ENCODE measurements at regions not wholly inside any gene's neighbourhood (a gene's known extent, or its start where the extent isn't known, plus 50 kb on each side); places are given as distances from the start of the nearest gene placed in this dataset.
"Not testable (repeated sequence)": the region's sequence is repeated elsewhere in the genome, so short reads cannot be mapped to it uniquely, and the experiment has no call there.

DNA sequence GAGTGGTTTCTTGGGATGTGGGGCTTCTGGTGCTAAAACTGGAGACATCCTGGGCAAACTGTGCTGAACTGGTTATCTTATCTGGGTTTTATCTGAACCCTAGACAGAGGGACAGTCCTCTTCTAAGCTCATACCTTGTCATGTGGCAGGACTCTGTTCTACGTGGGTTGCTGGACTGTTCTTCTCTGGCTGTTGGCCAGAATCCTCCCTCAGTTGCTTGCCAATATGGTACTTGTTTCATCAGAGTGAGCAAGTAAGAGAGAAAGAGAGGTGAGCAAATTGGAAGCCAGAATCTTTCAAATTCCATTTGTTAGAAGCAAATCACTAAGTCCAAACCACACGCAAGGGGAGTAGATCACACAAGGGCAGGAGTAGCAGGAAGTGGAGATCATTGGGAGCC lies 291.5 kb upstream of the TBL1XR1 start:
- Histone ChIP-seq H3K27me3 (ENCODE audit: control insufficient read depth in 3 of 3, insufficient read depth in 3 of 3, low read length in 3 of 3) (no peaks in the 10 kb centered on the region), H3K9ac (ENCODE audit: low read depth in 1 of 3, low read length in 3 of 3) (no peak overlapping the region), H3K36me3 (ENCODE audit: control insufficient read depth in 3 of 3, insufficient read depth in 3 of 3, low read length in 3 of 3) (no peaks in the 10 kb centered on the region), H3K9me3 (ENCODE audit: control insufficient read depth in 3 of 3, low read length in 3 of 3) (no peaks in the 10 kb centered on the region), H3K27ac (ENCODE audit: low read depth, low read length) (no peak overlapping the region), H3K4me1 (ENCODE audit: control insufficient read depth in 3 of 3, insufficient read depth in 3 of 3, low read length in 3 of 3) (peaks cover 7 to 14% (median 7%) of the 10 kb centered on the region in 3 donors), H3K4me3 (ENCODE audit: low read length in 3 of 3) (no peak overlapping the region)

DNA sequence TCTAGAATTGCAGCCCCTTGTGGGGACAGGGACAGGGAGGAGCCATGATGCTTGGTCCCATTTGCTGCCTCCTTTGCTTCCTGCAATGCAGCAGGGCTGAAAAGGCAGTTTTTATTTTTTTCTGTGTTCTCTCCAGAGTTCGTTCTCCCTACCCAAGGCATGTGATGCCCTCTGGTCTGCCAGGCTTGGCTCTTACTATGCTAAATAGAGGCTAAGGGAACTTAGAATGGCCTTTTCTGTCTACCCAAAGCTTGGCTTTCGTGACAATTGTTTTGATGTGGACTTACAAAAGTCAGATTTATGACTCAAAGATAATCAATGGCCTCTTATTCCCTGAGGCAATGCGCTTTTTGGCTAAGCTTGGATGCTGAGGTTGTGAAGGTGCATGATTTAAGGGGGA lies 293.3 kb upstream of the TBL1XR1 start:
- Histone ChIP-seq H3K9me3 (ENCODE audit: control insufficient read depth in 3 of 3, low read length in 3 of 3) (no peaks in the 10 kb centered on the region), H3K9ac (ENCODE audit: low read depth in 1 of 3, low read length in 3 of 3) (no peak overlapping the region), H3K27ac (ENCODE audit: low read depth, low read length) (no peak overlapping the region), H3K4me3 (ENCODE audit: low read length in 3 of 3) (no peak overlapping the region), H3K4me1 (ENCODE audit: control insufficient read depth in 3 of 3, insufficient read depth in 3 of 3, low read length in 3 of 3) (peaks cover 7 to 14% (median 7%) of the 10 kb centered on the region in 3 donors), H3K36me3 (ENCODE audit: control insufficient read depth in 3 of 3, insufficient read depth in 3 of 3, low read length in 3 of 3) (no peaks in the 10 kb centered on the region), H3K27me3 (ENCODE audit: control insufficient read depth in 3 of 3, insufficient read depth in 3 of 3, low read length in 3 of 3) (no peaks in the 10 kb centered on the region)

DNA sequence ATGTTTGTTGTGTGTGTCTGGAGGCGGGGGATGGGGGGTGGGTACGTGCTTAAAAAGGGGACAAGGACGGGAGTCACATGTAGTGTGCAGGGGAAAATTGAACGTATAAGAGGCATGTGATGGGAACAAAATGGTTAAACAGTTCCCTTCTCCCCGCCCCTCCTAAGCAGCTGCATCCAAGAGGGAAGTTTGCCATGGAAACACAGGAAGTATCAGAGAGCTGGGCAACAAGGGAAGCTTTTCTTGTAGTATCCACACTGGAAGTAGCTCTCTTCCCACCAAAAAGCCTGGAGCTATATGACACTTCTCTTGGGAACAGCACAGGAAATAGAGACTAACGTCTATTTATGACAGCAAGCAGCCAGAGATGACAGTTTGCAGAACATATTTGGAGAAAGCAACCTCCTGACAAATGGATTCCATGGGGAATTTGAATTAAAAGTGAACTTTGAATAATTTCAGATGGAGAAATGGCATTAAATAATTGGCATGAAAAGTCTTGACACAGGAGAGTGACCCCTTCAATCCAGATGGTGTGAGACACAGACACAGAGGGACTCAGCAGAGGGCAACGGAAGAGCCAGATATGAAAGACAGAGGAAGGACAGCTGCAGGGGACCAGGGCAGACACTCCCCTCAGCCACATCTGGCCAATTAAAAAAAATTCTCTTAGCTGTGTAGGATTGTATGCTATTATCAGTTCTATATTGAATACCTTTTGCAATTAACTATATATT lies 294.2 kb upstream of the TBL1XR1 start:
- Histone ChIP-seq H3K4me3 (ENCODE audit: low read length in 3 of 3) (no peak overlapping the region), H3K9ac (ENCODE audit: low read depth in 1 of 3, low read length in 3 of 3) (no peak overlapping the region), H3K36me3 (ENCODE audit: control insufficient read depth in 3 of 3, insufficient read depth in 3 of 3, low read length in 3 of 3) (no peaks in the 10 kb centered on the region), H3K9me3 (ENCODE audit: control insufficient read depth in 3 of 3, low read length in 3 of 3) (no peaks in the 10 kb centered on the region), H3K27ac (ENCODE audit: low read depth, low read length) (no peak overlapping the region), H3K27me3 (ENCODE audit: control insufficient read depth in 3 of 3, insufficient read depth in 3 of 3, low read length in 3 of 3) (no peaks in the 10 kb centered on the region), H3K4me1 (ENCODE audit: control insufficient read depth in 3 of 3, insufficient read depth in 3 of 3, low read length in 3 of 3) (peaks cover 7 to 14% (median 7%) of the 10 kb centered on the region in 3 donors)

DNA sequence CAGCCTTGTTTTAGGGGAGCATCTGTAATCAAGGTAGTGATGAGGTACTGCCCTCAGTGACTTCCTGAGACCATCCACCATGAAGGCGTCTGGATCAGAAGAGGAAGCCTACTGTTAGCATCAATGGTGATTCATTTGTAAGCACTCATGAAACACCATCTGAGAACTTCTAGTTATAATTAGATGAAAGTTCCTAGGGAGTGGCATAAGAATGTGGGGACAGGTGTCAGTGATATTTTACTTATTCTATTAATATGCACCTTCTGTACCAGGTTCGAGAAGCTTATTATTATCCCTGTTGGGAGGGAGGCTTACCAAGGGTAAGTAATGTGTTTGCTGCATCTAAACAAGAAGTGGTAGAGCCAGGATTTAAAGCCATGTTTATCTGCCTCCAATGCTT lies 295.8 kb upstream of the TBL1XR1 start:
- Histone ChIP-seq H3K36me3 (ENCODE audit: control insufficient read depth in 3 of 3, insufficient read depth in 3 of 3, low read length in 3 of 3) (no peaks in the 10 kb centered on the region), H3K4me3 (ENCODE audit: low read length in 3 of 3) (no peak overlapping the region), H3K9ac (ENCODE audit: low read depth in 1 of 3, low read length in 3 of 3) (no peak overlapping the region), H3K9me3 (ENCODE audit: control insufficient read depth in 3 of 3, low read length in 3 of 3) (no peaks in the 10 kb centered on the region), H3K27ac (ENCODE audit: low read depth, low read length) (no peak overlapping the region), H3K27me3 (ENCODE audit: control insufficient read depth in 3 of 3, insufficient read depth in 3 of 3, low read length in 3 of 3) (no peaks in the 10 kb centered on the region), H3K4me1 (ENCODE audit: control insufficient read depth in 3 of 3, insufficient read depth in 3 of 3, low read length in 3 of 3) (peaks cover 7 to 16% (median 7%) of the 10 kb centered on the region in 3 donors)

DNA sequence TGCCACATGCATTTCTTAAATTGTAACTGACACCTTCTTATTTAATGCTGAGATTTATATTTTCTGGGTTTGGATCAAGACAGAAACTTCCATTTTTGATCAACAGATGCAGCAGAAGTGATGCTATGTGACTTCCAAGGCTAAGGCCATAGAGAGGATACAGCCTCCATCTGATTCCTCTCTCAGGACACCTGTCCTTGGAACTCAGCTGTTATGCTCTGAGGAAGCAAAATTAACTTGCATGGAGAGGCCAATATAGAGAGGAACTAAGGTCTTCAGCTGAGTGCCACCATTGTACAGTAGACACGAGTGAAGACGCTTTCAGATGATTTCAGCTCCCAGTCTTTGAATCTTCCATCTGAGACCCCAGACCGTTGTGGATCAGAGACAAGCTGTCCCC lies 296.9 kb upstream of the TBL1XR1 start:
- Histone ChIP-seq H3K27me3 (ENCODE audit: control insufficient read depth in 3 of 3, insufficient read depth in 3 of 3, low read length in 3 of 3) (no peaks in the 10 kb centered on the region), H3K4me1 (ENCODE audit: control insufficient read depth in 3 of 3, insufficient read depth in 3 of 3, low read length in 3 of 3) (peaks cover 7 to 19% (median 7%) of the 10 kb centered on the region in 3 donors), H3K9me3 (ENCODE audit: control insufficient read depth in 3 of 3, low read length in 3 of 3) (no peaks in the 10 kb centered on the region), H3K36me3 (ENCODE audit: control insufficient read depth in 3 of 3, insufficient read depth in 3 of 3, low read length in 3 of 3) (no peaks in the 10 kb centered on the region), H3K4me3 (ENCODE audit: low read length in 3 of 3) (no peak overlapping the region), H3K27ac (ENCODE audit: low read depth, low read length) (no peak overlapping the region), H3K9ac (ENCODE audit: low read depth in 1 of 3, low read length in 3 of 3) (no peak overlapping the region)

DNA sequence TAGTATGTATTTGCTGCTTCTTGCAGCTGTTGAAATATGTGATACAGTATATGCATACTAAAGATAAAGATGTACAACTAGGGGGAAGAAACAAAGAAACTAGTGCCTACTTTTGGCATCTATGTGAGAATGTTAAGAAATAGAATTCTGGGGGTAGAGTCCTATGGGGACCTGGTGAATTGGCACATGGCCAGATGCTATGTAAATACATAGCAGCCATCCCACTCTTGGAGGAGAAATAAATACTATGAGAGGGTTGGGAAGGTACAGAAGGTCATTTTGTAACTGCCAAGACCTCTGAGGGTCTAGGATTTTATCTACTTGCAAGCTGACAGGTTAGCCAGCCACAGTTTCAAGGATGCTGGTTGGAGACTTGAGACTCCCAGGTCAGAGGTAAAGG lies 298.3 kb upstream of the TBL1XR1 start:
- H3K4me3 ChIP-seq (ENCODE audit: low read length in 3 of 3): no peak overlapping the region
- H3K27me3 ChIP-seq (ENCODE audit: control insufficient read depth in 3 of 3, insufficient read depth in 3 of 3, low read length in 3 of 3): no peaks in the 10 kb centered on the region
- peaks cover 7 to 15% (median 7%) of the 10 kb centered on the region in 3 donors for H3K4me1 ChIP-seq (ENCODE audit: control insufficient read depth in 3 of 3, insufficient read depth in 3 of 3, low read length in 3 of 3)
- H3K27ac ChIP-seq (ENCODE audit: low read depth, low read length): no peak overlapping the region
- no peak overlapping the region for H3K9ac ChIP-seq (ENCODE audit: low read depth in 1 of 3, low read length in 3 of 3)
- H3K9me3 ChIP-seq (ENCODE audit: control insufficient read depth in 3 of 3, low read length in 3 of 3): no peaks in the 10 kb centered on the region
- H3K36me3 ChIP-seq (ENCODE audit: control insufficient read depth in 3 of 3, insufficient read depth in 3 of 3, low read length in 3 of 3): no peaks in the 10 kb centered on the region

DNA sequence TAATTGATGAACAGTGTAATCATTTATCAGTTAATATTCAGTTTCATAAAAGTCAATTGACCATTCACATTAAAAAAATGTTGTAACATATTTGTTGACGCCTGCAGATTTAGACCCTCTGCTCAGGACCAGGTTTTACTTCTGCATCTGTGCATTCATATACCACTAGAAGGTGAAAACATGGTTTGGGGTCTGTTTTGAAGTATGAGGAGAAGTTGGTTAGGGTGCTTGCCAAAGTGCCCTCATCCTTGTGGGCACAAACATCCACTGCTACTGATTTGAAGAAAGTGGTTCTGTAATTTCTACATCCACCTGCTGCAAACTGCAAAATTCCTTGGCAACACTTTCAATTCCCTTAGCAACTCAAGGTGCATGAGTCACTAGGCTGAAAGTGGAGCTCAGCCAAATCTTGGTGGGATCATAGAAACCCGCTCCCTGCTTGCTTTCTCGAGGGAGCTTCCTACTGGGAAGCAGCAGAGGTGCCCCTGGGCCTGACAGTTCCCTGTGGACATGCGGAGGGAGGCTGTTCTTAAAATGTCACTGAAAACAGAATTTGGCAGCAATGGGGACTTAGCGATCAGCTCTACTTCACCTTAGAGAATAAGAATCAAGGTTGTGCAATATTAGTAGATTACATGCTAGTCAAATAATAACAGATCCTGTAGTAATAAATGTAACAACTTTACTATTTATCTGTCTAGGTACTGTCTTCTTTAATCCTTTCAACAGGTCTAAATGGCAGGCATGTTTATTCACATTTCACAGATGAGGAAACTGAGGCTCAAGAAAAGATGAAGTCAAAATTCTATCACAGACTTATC lies 301.0 kb upstream of the TBL1XR1 start:
- no peaks in the 10 kb centered on the region for H3K36me3 ChIP-seq (ENCODE audit: control insufficient read depth in 3 of 3, insufficient read depth in 3 of 3, low read length in 3 of 3)
- no peaks in the 10 kb centered on the region for H3K9me3 ChIP-seq (ENCODE audit: control insufficient read depth in 3 of 3, low read length in 3 of 3)
- no peak overlapping the region for H3K9ac ChIP-seq (ENCODE audit: low read depth in 1 of 3, low read length in 3 of 3)
- no peaks in the 10 kb centered on the region for H3K27me3 ChIP-seq (ENCODE audit: control insufficient read depth in 3 of 3, insufficient read depth in 3 of 3, low read length in 3 of 3)
- no peak overlapping the region for H3K27ac ChIP-seq (ENCODE audit: low read depth, low read length)
- H3K4me3 ChIP-seq (ENCODE audit: low read length in 3 of 3): no peak overlapping the region
- peaks cover 0 to 5% (median 0%) of the 10 kb centered on the region in 3 donors for H3K4me1 ChIP-seq (ENCODE audit: control insufficient read depth in 3 of 3, insufficient read depth in 3 of 3, low read length in 3 of 3)

DNA sequence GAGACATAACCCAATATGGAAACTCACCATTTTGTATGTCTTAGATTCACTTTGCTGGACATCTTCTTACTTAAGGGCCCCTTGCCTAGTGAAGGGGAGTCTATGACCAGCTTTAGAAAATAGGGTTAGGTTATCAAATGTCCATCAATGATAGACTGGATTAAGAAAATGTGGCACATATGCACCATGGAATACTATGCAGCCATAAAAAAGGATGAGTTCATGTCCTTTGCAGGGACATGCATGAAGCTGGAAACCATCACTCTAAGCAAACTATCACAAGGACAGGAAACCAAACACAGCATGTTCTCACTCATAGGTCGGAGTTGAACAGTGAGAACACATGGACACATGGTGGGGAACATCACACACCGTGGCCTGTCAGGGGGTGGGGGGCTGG lies 301.8 kb upstream of the TBL1XR1 start:
- H3K27ac ChIP-seq (ENCODE audit: low read depth, low read length): not testable (repeated sequence)

DNA sequence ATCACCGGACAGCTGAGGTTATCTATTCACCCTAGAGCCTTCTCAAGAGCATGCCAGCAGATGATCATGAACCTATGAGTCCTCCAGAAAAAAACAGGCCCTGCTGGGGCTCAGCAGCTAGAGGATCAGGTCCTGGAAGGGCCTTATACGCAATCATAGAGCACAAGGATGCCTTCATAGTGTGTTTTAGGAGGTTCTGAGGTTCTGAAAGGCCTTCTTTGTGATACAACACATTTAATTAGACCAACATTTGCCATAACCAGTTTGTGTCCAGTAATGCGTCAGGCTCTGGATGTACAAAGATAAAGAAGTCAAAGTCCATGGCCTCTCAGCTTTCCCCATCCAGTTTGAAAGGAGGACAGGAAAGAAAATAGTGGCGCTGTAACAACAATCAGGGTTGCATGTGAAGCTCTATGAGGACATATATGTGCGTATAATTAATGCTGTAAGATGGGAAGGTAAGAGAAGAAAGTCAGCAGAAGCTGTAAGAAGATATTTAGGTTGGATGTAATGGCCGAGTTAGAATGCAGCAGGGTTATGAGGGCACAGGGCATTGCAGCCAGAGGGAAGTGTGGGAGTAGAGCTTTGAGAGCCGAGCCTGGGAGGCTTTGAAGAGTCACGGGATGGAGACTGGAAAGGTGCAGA lies 302.6 kb upstream of the TBL1XR1 start:
- Histone ChIP-seq H3K9ac (ENCODE audit: low read depth in 1 of 3, low read length in 3 of 3) (no peak overlapping the region), H3K9me3 (ENCODE audit: control insufficient read depth in 3 of 3, low read length in 3 of 3) (no peaks in the 10 kb centered on the region), H3K4me1 (ENCODE audit: control insufficient read depth in 3 of 3, insufficient read depth in 3 of 3, low read length in 3 of 3) (peaks cover 0 to 5% (median 0%) of the 10 kb centered on the region in 3 donors), H3K4me3 (ENCODE audit: low read length in 3 of 3) (no peak overlapping the region), H3K27me3 (ENCODE audit: control insufficient read depth in 3 of 3, insufficient read depth in 3 of 3, low read length in 3 of 3) (no peaks in the 10 kb centered on the region), H3K27ac (ENCODE audit: low read depth, low read length) (no peak overlapping the region), H3K36me3 (ENCODE audit: control insufficient read depth in 3 of 3, insufficient read depth in 3 of 3, low read length in 3 of 3) (no peaks in the 10 kb centered on the region)

More for the DNA sequence above, 301.8 kb upstream of the TBL1XR1 start:
- not testable (repeated sequence) for H3K4me3 ChIP-seq (ENCODE audit: low read length in 3 of 3); H3K27me3 ChIP-seq (ENCODE audit: control insufficient read depth in 3 of 3, insufficient read depth in 3 of 3, low read length in 3 of 3); H3K9me3 ChIP-seq (ENCODE audit: control insufficient read depth in 3 of 3, low read length in 3 of 3); H3K4me1 ChIP-seq (ENCODE audit: control insufficient read depth in 3 of 3, insufficient read depth in 3 of 3, low read length in 3 of 3); H3K36me3 ChIP-seq (ENCODE audit: control insufficient read depth in 3 of 3, insufficient read depth in 3 of 3, low read length in 3 of 3); H3K9ac ChIP-seq (ENCODE audit: low read depth in 1 of 3, low read length in 3 of 3)

Data from skeletal muscle tissue (tissue), 3 donors.